Transverse colon (tissue), 4 donors: ENCODE measurements at regions not wholly inside any gene's neighbourhood (a gene's known extent, or its start where the extent isn't known, plus 50 kb on each side); places are given as distances from the start of the nearest gene placed in this dataset.

ENCODE experiments used
- DNase-seq: peaks from one replicate; pipeline ENCODE4 v3.0.0-alpha.2; 2019
- H3K27ac ChIP-seq, 4 donors: fragments of 200-600 bp; sonication (generic); 2 replicates each; pipeline ENCODE4 v1.5.1; 2016 to 2018; ENCODE audit warnings: inconsistent platforms in 4 of 4
- H3K27me3 ChIP-seq: fragments of 200-600 bp; sonication (generic); 2 replicates; pipeline ENCODE4 v1.5.1; 2017; ENCODE audit warnings: inconsistent platforms
- H3K36me3 ChIP-seq, 4 donors: fragments of 200-600 bp; sonication (generic); 2 replicates each; pipeline ENCODE4 v1.5.1; 2017 to 2019; ENCODE audit warnings: inconsistent platforms in 4 of 4
- H3K4me1 ChIP-seq, 4 donors: fragments of 200-600 bp; sonication (generic); 2 replicates each; pipeline ENCODE4 v1.5.1; 2017 to 2020; ENCODE audit warnings: inconsistent platforms in 4 of 4
- H3K4me3 ChIP-seq, 4 donors: fragments of 200-600 bp; sonication (generic); 1 replicate in 1 of 4; 2 replicates in 3 of 4; pipeline versions ENCODE4 v1.5.1 to v1.6.1; 2017 to 2019; ENCODE audit warnings: inconsistent platforms in 4 of 4
- H3K9me3 ChIP-seq, 2 donors: fragments of 200-600 bp; sonication (generic); 2 replicates each; pipeline ENCODE4 v1.5.1; 2017 to 2019; ENCODE audit warnings: inconsistent platforms in 2 of 2
- CTCF ChIP-seq, 5 experiments: fragments of 200-600 bp in 3 of 5; fragments of 450-650 bp in 2 of 5; sonication (generic) in 3 of 5; IDR thresholded peaks; 1 replicate in 2 of 5; 2 replicates in 3 of 5; pipeline ENCODE4 v1.5.1; 2016 to 2017; ENCODE audit warnings: antibody characterized with exemption in 5 of 5, inconsistent platforms in 3 of 5, mild to moderate bottlenecking in 2 of 5, moderate library complexity in 1 of 5
- EP300 ChIP-seq: sonication (generic); formaldehyde crosslinking; IDR thresholded peaks from one replicate; pipeline ENCODE4 v1.6.1; 2017; ENCODE audit warnings: antibody characterized with exemption, low read depth
- POLR2A ChIP-seq: fragments of 450-650 bp; IDR thresholded peaks from one replicate; pipeline ENCODE4 v1.6.1; 2016; ENCODE audit warnings: antibody characterized with exemption, mild to moderate bottlenecking, moderate library complexity
- POLR2AphosphoS5 ChIP-seq, 3 donors: sonication (generic); formaldehyde crosslinking; IDR thresholded peaks; one replicate each; pipeline ENCODE4 v1.6.1; 2016; ENCODE audit warnings: antibody characterized with exemption in 3 of 3
- WGBS, 2 donors: methylation state at CpG; one replicate each; pipeline ENCODE4 v1.1.5; 2018; ENCODE audit warnings: low coverage in 1 of 2; 5-methylcytosine and 5-hydroxymethylcytosine counted together
- in situ Hi-C, 4 donors: fragments of 200-750 bp; cut with MboI; loops; one replicate each; pipeline versions ENCODE4 v1.15.0 to v1.15.1; 2017; ENCODE audit warnings: low sequenced_read_pairs in 3 of 4, low pct_ligation_motif_present in 1 of 4, low pct_unique_long_range_greater_than_20kb in 1 of 4
- intact Hi-C: fragments of 100-400 bp; cut with DNase I; formaldehyde crosslinking; loops from one replicate; pipeline ENCODE4 v1.15.1; 2023; ENCODE audit warnings: low total_unique reads

- TF ChIP-seq EP300 = no peak
- no peak for TF ChIP-seq POLR2A
- no peak for TF ChIP-seq POLR2AphosphoS5 (IDR thresholded peaks at IDR 0.05)
- TF ChIP-seq CTCF (IDR thresholded peaks at IDR 0.05) = no peak
- H3K27me3 ChIP-seq = no peaks in the 10 kb centered on the region
- in situ Hi-C loops = no loop called here
Measured at GRCh38 chr1:239322369-239322768, 64.0 kb upstream of the CHRM3 start.

GRCh38 chr1:239321877-239322276 is 64.5 kb upstream of the CHRM3 start:
- no peak overlapping the region for H3K27ac ChIP-seq
- no peak for DNase-seq
- in situ Hi-C loops = no loop called here
- H3K27me3 ChIP-seq = no peaks in the 10 kb centered on the region
- intact Hi-C loops = no loop called here
- peaks cover 0 to 12% (median 0%) of the 10 kb centered on the region in 4 donors for H3K4me1 ChIP-seq
- H3K4me3 ChIP-seq = no peak overlapping the region
- WGBS, 2 donors = 78 to 88% methylated on average over 1 of the region's 1 CpG
- H3K9me3 ChIP-seq = no peaks in the 10 kb centered on the region
- TF ChIP-seq CTCF (IDR thresholded peaks at IDR 0.05) (no peak), POLR2A (no peak), EP300 (no peak), POLR2AphosphoS5 (IDR thresholded peaks at IDR 0.05) (no peak)
- no peaks in the 10 kb centered on the region for H3K36me3 ChIP-seq

More at GRCh38 chr1:239322369-239322768, 64.0 kb upstream of the CHRM3 start:
- no peak for DNase-seq
- Histone ChIP-seq H3K4me1 (peaks cover 0 to 11% (median 0%) of the 10 kb centered on the region in 4 donors), H3K9me3 (no peaks in the 10 kb centered on the region), H3K4me3 (no peak overlapping the region), H3K27ac (no peak overlapping the region), H3K36me3 (no peaks in the 10 kb centered on the region)
- 28 to 30% methylated on average over 4 of the region's 4 CpGs for WGBS, 2 donors
- intact Hi-C loops = no loop called here

GRCh38 chr1:239317948-239318347 is 68.4 kb upstream of the CHRM3 start:
- Histone ChIP-seq H3K36me3 (no peaks in the 10 kb centered on the region), H3K4me1 (peaks cover 0 to 20% (median 2%) of the 10 kb centered on the region in 4 donors), H3K9me3 (no peaks in the 10 kb centered on the region), H3K4me3 (no peak overlapping the region), H3K27ac (no peak overlapping the region), H3K27me3 (no peaks in the 10 kb centered on the region)
- 80 to 85% methylated on average over 1 of the region's 1 CpG for WGBS, 2 donors
- intact Hi-C loops (no loop called here), in situ Hi-C loops (no loop called here)
- no peak for TF ChIP-seq POLR2A
- TF ChIP-seq CTCF (IDR thresholded peaks at IDR 0.05) = no peak
- TF ChIP-seq POLR2AphosphoS5 (IDR thresholded peaks at IDR 0.05) = no peak
- DNase-seq = no peak

- intact Hi-C loops (no loop called here), in situ Hi-C loops (no loop called here)
- Histone ChIP-seq H3K4me1 (peaks cover 0 to 14% (median 2%) of the 10 kb centered on the region in 4 donors), H3K36me3 (no peaks in the 10 kb centered on the region), H3K27me3 (no peaks in the 10 kb centered on the region), H3K4me3 (no peak overlapping the region), H3K27ac (peak overlapping the region in 1 of 4 donors; percentile 31), H3K9me3 (no peaks in the 10 kb centered on the region)
- DNase-seq = no peak
- 35 to 46% methylated on average over 3 of the region's 3 CpGs for WGBS, 2 donors
- TF ChIP-seq POLR2AphosphoS5 (IDR thresholded peaks at IDR 0.05) = no peak
- no peak for TF ChIP-seq CTCF (IDR thresholded peaks at IDR 0.05)
- TF ChIP-seq EP300 = no peak
- no peak for TF ChIP-seq POLR2A
Measured at GRCh38 chr1:239315631-239316217, 70.6 kb upstream of the CHRM3 start.
